GM21390 (cell line): ENCODE measurements at regions not wholly inside any gene's neighbourhood (a gene's known extent, or its start where the extent isn't known, plus 50 kb on each side); places are given as distances from the start of the nearest gene placed in this dataset.
"Not testable (repeated sequence)": the region's sequence is repeated elsewhere in the genome, so short reads cannot be mapped to it uniquely, and the experiment has no call there.

ENCODE experiments used
- ATAC-seq: cut with Tn5 transposase; IDR thresholded peaks from one replicate; pipeline ENCODE4 v1.9.1; 2021; ENCODE audit not compliant: unreplicated experiment

DNA sequence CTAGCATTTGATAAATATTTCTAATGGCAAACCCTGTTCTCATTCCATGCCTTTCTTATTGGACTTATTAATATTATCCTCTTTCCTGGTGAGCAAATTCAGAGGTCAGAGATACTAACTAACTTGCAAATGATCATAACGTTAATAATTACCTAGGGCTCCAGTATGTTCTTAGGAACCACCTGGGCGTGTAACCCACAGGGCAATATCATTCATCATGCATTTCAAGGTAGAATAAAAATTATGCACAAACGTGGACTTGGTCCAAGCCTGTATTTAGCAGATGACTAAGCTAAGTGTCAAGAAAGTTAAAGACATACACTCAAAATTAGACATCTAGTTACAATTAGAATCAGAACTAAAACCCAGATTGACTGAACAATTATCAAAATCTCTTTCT lies 850.1 kb downstream of the TRIML1 start:
- ATAC-seq: no peak

DNA sequence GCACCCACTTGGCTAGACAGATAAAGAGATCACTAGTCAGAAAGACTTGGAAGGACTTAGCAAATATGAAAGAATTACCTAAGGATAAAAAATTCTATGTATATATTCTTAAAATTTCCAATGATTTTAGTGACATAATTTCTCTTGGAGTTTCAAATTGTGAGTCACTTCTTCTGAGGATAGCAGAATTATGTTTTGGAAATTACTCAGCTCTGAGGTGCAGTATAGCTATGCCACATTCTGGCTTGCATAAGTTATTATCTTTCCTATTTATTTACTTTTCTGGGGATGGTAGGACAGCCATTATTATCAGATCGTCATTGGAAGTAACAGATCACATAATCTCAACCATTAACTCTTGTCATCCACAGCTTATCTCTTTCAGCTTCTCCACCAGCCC lies 853.5 kb downstream of the TRIML1 start:
- no peak for ATAC-seq

GRCh38 chr4:188993871-188994270 lies 854.6 kb downstream of the TRIML1 start:
- ATAC-seq: no peak

- ATAC-seq: no peak
Measured at GRCh38 chr4:189001283-189001970, 862.2 kb downstream of the TRIML1 start.

GRCh38 chr4:189001971-189002450 lies 862.8 kb downstream of the TRIML1 start:
- ATAC-seq: no peak

GRCh38 chr4:189002475-189002874 lies 863.2 kb downstream of the TRIML1 start:
- no peak for ATAC-seq

DNA sequence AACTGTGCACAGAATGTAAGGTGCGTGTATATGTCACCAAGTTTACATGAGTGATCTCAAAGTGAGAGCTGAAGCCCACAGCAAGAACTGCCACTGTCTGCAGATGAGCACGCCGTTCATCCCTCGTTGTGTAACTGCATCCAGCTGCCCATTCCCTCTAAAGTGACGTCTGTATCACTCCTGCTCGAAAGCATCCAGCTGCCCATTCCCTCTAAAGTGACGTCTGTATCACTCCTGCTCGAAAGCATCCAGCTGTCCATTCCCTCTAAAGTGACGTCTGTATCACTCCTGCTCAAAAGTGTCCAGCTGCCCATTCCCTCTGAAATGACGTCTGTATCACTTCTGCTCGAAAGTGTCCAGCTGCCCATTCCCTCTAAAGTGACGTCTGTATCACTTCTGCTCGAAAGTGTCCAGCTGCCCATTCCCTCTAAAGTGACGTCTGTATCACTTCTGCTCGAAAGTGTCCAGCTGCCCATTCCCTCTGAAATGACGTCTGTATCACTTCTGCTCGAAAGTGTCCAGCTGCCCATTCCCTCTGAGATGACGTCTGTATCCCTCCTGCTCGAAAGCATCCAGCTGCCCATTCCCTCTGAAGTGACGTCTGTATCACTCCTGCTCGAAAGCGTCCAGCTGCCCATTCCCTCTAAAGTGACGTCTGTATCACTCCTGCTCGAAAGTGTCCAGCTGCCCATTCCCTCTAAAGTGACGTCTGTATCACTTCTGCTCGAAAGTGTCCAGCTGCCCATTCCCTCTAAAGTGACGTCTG lies 871.4 kb downstream of the TRIML1 start:
- not testable (repeated sequence) for ATAC-seq

DNA sequence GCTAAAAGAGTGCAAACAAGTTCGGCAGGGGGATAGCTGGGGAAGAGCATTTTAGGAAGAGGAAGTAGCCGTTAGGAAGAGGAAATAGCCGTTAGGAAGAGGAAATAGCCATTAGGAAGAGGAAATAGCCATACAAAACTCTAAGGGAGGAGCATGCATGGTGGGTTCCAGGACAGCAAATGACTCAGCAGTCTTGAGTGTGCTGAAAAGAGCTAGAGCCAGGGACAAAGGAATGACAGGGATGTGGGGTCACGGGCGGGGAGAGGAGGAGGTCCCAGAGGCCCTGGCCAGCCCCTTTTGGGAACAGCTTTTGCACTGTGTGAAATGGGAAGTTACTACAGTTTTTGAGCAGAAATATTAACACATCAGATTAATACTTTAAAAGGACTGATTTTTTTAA lies 882.6 kb downstream of the TRIML1 start:
- ATAC-seq: no peak

GRCh38 chr4:189022440-189023035 lies 883.3 kb downstream of the TRIML1 start:
- ATAC-seq: no peak

GRCh38 chr4:189029976-189030504 lies 890.8 kb downstream of the TRIML1 start:
- no peak for ATAC-seq

DNA sequence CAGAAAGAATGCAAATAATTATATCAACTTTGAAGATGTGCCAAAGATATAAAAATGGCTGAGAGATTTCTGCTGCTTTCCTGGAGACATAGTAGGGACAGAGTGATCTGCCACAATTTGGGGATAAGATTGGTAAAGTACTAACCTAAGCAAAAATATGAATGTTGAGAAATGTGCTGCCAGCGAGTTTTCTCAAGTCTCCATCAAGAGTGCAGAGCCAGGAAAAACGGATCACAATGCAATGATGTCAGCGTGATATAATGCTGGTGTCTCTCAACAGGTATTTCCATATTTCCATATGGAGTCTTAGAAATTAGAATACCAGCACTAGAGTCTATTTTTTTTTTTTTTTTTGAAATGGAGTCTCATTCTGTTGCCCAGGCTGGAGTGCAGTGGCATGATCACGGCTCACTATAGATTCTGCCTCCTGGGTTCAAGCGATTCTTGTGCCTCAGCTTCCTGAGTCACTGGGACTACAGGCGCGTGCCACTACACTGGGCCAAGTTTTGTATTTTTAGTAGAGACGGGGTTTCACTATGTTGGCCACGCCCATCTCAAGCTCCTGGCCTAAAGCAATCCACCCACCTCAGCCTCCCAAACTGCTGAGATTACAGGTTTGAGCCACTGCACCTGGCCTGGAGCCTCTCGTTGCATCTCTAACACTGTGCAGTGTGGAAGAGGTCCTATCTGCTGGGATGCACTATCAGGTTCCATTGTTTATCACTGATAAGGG lies 893.5 kb downstream of the TRIML1 start:
- ATAC-seq: no peak

GRCh38 chr4:189033801-189034347 lies 894.6 kb downstream of the TRIML1 start:
- ATAC-seq: no peak

DNA sequence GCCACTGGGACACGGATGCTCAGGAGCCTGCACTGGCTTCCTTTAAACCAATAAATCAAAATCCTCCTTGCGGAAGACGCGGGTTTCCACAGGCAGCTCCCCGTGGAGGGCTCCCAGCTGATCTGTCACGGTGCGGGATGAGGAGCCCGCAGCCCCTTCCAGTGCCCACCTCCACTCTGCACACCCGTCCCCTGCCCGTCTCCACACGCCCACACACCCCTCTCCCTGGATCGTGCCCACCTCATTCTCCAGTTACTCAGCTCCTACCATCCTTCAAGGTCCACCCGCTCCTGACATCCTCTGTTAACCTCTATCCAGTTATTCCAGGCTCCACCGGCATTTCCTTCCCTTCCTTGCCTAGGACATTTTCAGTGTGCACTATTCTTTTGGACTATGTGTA lies 895.9 kb downstream of the TRIML1 start:
- no peak for ATAC-seq

GRCh38 chr4:189035654-189036053 lies 896.4 kb downstream of the TRIML1 start:
- ATAC-seq: no peak

DNA sequence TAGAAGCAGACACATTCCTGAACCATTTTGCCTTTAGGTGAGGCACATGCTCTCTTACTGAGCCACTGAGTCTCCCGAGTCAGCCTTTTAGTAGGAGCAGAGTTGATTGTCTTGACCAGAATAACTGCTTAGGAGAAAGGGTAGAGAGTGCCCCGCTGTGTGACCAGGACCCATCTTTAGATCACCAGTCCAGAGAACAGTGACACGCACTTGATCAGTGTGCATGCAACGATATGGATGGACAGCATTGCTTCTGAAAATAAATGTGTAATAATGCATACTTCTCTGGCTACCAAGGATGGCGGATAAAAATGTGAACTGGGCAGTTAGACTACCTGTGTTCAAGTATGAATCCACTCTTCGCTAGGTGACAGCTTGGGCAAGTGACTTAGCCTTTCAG lies 897.7 kb downstream of the TRIML1 start:
- no peak for ATAC-seq

DNA sequence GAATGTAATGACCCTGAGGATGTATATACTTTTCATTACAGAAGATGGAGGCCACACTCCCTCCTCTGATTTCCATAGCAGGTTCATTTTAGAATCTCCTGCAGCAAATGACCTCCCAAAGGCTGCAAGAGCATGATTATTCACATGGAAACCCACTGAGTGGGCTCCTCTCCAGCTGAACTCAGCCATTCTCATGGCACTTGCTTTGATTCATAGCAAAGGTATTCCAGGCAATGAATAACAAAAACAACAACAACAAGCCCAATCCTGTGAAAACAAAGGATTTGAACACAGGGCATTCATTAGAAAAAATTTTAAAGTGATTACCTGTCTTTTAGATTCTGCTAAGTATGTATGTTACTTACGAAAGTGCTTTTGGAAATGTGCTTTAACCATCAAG lies 894.0 kb upstream of the FRG1 start:
- no peak for ATAC-seq

DNA sequence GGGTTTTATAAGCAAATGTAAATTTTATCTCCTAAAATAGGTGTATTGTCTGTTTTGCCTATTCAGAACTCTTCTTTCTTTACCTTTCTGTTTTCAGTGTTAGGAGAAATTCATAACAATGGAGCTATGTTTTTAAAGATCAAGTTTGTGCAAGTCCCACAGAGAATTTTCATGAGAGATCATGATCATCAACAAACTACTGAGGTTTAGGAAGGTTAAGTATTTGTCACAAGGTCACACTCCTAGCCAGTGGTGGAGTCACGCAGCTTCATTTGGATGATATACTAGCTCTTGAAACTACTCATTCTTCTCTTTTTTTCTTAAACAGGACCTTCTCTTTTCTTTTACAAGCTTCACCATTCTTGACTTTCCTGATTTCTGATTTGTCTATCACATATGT lies 892.6 kb upstream of the FRG1 start:
- ATAC-seq: no peak

GRCh38 chr4:189049682-189050081 lies 891.0 kb upstream of the FRG1 start:
- ATAC-seq: no peak

DNA sequence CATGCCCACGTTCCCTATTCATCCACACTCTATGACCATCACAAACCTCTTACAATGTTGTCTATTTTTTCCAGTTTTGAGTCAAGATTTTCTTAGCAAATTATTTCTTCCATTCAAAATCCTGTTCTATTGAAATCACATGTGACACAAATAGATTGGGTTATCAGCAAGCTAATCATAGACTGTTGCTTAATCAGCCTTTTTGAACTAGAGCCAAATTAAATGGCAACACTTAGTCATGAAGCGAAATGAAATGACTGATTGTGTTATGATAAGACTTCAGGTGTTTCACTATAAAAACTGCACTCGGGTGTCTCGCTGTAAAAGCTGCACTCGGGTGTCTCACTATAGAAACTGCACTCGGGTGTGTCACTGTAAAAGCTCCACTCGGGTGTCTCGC lies 890.0 kb upstream of the FRG1 start:
- no peak for ATAC-seq

DNA sequence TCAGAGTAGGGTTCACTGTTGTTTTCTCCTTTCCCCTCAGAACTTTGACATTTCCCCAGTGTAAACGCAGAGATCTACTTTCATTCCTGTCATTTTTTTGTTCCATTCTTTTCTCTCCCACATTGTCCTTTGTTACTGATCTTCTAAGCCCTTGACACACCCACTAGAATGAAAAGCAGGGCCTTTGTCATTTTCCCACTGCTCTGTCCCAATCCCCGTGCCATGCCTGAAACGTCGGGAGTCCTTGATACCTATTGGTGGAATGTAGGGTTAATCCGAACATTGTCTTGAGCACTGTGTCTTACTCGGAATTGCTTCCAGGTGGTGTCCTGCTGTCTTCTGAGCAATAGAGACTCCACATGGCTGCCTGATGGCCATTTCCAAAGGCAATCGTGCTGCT lies 887.1 kb upstream of the FRG1 start:
- no peak for ATAC-seq

DNA sequence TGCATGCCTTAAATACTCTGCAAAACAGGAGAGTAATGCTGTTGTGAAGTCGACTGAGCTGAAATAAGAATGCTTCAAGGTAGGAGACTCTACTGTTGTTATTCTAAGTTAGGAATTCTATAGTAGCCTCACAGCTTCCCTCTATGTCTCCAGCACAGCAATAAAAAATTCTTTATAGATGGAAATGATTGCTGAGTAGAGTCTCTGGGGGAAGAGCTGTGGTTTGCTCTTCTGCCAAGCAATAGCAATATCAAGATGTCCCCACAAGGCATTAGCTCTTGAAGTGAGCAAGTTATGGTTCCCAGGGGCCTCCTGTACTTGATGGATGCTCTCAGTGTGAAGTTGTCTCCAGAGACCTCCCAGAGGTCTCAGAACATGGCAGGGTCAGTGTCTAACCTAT lies 880.6 kb upstream of the FRG1 start:
- no peak for ATAC-seq
